NCI-H1105 treated with DMSO at 0.1 percent for 48 hours (cell line): ENCODE measurements at regions not wholly inside any gene's neighbourhood (a gene's known extent, or its start where the extent isn't known, plus 50 kb on each side); places are given as distances from the start of the nearest gene placed in this dataset.

Experiments
- DNase-seq: peaks from one replicate; lab custom pipeline; 2025; lab: John Stamatoyannopoulos, UW

DNA sequence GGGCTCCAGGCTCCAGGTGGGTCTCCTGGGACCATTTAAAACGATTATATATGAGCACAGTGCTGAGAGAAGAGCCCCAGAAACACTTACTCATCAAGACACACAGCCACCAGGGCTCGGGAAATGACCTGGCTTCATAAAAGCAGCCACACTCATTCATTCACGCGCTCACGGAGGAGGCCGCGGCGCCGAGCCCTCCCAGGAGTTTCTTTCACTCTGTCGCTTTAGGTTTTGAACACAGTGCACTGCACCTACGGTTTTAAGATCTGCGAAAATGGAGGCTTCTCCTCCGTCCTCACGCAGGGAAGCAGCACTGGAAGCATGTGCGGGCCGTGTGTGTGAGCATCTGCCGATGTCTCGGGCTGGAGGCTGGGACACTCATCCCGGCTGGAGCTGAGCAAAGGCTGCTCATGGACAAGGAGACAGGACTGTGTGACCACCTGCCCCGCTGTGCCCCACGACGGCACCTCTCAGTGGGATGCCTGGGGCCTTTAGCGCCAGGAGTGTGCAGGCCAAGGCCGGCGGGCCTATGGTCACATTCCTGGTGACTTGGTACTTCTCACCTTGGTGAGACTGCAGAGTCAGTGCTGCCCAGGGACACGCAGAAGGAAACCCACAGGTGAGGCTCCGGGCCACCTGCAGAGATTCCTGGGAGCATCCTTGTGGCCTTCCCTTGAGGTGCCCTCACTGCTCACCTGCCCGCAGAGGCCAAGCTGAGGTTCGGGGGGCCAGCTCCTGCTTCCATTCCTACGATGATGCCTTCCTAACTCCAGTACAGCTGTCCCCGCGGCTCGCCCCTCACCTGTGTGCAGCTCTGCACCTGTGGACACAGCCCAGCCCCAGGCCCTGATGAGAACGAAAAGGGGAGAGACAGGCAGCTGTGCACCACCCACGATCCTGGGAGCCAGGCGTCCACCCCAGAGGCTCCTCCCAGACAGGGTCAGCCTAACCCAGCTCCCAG is 872.0 kb downstream of the BRD1 start:
- no peak for DNase-seq

DNA sequence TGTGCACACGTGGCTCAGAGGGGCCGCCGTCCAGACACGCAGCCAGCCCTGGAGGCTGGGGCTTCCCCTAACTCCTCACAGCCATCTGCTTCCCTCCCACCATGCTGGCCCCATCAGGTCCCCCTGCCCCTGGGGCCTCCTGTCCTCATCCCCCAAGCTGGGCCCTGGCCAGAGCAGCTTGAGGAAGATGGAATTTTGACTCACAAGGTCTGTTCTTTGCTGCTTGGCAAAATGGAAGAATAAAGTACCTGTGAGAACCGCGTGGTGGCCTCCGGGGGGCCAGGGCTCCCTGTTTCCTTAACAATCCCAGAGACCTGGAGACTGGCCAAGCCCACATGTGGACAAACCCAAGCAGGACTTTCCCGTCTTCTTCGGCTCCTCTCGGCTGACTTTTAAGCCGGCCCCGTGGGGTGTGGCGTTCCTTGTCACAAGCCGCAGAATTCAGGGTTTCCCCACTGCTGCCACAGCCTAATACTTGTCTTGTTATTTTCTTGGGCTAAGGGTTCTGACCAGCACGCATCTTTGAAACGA is 872.8 kb downstream of the BRD1 start:
- DNase-seq = no peak

DNA sequence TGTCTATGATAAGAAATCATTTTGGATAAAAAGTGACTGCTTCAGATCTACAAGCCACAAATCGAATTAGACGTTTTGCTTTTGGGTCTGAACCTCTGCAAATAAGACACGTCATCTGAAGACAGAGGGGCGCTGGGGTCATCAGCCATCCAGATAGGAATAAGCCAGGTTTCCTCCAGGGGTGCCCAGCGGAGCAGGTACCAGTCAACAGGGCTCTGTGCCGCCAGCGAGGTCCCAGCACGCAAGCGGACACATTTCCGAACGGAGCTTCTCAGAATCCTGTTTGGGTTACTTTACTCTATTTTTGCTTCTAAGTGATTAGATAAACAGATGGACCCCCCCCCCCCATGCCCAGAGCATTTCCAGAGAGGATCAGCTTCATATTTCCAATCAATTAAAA is 873.8 kb downstream of the BRD1 start:
- no peak for DNase-seq

DNA sequence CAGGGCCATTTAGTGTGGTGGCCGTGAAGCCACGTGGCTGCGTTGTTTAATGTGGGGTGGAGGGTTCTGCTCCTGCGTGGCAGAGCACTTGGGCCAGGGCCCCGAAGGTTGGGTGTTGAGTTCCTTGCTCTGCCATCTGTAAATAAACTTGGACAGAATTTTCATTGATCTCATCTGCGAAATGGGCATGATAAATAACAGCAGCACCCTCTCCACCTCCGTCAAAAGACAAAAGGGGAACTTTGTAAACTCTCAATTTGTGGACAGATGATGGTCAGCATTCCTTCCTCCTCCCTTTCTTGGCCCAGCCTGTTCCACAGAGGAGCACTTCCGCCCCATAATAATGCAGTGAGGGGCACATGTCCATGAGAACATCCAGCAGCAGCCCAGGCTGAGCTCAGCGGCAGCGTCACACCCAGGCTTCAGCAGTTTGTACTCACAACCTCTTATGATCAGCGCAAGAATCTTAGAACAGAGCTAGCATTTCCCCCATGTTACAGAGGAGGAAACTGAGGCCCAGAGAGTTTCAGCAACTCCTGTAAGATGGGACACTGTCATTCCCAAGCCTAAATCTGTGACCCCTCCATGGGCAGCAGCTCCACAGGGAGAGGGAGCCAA is 874.5 kb downstream of the BRD1 start:
- no peak for DNase-seq

DNA sequence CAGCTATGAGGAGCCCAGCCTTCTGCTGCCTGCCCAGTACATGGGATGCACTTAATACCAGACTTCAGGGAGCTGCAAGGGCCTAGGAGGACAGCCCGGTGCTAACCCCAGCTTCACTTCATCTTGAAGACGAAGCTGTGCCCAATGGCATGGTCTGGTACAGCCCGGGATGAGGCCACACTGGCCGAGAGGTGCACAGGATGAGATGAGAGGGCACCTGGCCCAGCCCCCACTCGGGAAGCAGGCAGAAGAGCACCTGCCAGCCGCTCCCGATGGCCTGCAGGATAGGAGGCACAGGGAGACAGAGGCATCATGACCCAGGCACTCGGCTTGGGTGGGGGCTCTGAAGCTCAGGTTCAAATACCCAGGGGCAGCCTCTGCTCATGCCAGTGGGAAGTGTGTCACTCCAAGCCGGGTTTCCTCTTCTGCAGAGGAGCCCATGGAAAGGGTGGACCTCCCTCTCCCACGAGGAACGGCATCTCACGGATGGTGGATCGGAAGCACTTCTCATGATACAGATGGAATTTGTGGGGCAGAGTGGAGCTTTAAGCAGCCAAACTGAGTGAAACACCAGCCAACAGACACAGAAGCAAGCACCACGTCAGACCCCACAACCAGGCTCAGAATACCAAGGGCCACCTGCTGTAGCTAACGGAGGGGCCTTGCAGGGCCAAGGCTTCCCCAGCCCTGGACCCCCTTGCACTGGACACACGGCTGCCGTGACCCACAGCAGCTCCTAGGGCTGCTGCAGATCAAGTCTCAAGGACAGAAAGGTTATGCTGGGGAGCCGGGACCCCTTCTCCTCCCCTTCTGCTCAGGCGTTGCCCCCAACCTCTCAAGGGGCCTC is 875.2 kb downstream of the BRD1 start:
- no peak for DNase-seq

DNA sequence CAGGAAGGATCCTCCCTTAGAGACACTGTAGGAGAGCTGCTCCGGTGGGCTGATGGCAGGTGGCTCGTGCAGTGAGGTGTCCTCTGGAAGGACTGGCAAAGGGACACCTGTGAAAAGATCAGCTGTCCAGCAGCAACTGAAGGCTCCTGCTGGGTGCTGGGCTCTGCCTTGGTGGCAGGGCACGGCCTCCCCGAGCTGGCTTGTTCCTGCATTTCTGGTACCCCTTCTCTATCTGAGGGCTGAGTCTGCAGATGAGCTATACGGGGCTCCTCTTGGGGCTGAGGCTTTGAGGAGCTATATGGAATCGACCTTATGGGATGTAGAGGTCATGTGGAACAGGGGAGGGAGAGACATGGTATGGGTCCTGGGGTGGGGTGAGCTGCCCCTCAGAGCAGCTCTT is 875.8 kb downstream of the BRD1 start:
- no peak for DNase-seq

DNA sequence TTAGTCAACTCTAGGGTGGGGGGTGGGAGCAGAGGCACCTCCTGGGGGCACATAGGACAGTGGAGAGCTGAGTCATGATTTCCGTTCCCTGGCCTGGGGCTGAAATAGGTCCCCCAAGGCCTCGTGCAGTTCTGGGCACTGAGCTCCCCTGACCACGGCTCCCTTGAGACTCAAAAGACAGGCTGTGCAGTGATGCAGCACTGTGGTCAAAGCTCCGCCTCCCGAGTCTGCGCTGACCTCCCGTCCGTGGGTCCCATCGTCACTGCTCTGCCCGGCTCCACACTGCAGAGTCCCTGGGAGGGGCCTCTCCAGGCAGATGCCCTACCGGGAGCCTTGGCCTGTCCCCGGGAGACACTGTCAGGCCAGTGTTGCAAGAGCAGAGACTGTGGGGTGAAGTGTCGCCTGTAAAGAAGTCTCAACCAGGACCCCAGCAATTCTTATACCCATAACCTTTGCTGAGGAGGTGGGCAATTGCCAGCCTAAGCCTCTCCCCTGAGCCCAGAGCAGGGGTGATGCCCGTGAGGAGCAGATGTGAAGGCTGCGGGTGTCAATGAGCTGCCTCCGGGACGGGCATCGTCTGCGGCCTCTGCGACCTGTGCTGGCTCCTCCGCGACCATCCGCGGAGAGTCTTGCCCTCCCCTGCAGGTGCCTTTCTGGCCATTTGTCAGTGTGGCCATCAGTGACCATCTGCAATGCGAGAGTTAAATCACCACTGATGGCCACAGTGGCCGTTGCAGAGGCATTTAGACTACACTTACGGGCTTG is 877.3 kb downstream of the BRD1 start:
- no peak for DNase-seq

DNA sequence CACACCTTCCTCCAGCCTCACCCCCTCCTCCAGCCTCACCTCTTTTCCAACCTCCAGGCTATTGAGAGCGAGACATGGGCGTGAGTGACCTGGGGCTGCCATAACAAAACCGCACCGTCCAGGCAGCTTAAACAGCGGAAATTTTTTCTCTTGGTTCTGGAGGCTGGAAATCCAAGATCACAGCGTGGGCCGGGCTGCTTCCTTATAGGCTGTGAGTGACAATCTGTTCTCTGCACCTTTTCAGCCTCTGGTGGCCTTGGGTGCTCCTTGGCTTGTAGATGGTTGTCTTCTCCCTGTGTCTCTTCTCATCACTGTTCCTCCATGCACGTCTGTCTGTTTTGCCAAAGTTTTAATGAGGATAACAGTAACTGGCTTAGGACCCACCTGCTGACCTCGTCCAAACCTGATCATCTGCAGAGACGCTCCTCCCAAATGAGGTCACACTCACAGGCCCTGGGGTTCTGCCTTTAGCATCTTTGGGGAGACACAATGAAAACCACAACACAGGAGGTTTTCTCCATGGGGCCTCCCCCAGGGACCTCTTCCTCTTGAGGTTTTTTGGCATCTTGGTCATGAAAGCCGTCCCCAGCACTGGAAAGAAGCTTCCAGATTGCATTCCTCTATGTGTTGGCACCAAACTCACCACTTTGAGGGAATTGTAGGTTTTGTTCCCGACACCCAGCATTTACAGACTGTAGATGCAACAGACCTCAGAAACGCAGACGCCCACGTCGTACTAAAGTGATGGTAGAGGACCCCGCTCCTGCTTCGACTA is 878.1 kb downstream of the BRD1 start:
- no peak for DNase-seq

DNA sequence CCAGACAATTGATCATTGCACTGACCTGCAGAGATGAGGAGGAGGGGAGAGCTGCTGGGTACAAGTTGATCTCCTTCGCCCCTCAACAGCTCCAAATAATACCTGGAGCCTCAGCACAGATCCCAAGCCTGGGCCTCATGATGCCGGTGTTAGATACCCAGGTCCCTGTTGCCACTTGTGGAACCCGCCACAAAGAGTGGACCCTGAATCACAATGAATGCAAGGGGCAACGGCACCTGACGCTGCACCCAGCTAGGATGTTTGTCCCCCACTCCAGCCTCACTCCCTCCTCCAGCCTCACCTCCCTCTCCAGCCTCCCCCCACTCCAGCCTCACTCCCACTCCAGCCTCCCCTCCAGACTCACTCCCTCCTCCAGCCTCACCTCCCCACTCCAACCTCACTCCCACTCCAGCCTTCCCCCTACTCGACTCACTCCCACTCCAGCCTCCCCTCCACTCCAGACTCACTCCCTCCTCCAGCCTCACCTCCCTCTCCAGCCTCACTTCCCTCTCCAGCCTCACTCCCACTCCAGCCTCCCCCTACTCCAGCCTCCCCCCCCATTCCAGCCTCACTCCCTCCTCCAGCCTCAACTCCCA is 879.0 kb downstream of the BRD1 start:
- no peak for DNase-seq

DNA sequence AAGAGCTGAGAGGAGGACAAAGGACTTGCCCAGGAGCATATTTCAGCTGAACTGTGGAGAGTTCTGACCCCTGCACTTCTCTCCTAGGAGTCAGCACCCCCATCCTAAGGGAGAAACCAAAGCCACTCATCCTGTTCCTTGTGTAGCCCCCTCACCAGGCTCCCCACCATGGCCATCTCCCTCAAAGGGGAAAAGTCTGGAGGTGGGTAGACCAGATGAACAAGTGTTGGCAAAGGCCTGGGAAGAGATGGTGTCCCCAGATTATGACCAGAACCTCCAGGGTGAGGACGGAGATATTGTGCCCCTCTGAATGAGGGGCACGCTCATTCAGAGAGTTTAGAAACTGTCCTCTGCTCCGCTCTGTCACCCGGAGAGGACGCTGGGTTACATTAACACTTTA is 880.0 kb downstream of the BRD1 start:
- no peak for DNase-seq

DNA sequence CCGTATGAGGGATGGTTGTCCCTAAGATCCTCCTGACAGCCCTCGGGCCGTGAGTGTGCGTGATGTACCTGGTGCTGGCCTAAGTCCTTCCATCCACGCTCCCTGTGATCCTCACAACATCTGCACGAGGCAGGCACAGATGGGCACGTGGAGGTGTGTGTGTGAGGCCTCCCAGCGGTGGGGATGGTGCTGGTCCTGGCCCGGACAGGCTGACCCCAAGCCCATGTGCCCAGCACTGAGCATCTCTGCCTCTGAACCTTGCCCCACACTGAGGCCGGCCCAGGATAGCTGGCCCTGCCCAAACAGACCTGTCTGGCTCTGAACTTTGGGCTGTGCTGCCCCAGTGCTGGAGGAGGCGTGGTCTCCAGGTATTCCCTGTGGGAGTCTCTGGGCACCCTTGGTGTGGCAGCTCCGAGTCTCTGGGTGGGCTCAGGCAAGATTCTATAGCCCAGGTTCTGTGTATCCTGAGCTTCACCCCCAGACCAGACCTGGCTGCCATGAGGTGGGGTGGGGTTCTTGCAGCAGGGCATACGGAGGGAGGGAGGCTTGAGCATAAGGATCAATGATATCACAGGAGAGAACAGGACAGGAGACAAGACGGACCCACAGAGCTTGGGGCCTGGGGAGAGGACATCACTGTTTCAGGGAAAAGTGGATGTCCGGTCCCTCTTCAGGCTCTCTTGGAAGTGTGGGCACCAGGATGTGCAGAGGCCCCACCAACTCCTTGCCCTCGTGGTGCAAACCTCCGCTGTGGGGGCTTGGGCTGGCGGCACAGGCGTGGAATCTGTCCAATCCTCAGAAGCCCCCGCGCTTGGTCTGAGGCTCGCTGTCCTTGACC is 881.8 kb downstream of the BRD1 start:
- no peak for DNase-seq

DNA sequence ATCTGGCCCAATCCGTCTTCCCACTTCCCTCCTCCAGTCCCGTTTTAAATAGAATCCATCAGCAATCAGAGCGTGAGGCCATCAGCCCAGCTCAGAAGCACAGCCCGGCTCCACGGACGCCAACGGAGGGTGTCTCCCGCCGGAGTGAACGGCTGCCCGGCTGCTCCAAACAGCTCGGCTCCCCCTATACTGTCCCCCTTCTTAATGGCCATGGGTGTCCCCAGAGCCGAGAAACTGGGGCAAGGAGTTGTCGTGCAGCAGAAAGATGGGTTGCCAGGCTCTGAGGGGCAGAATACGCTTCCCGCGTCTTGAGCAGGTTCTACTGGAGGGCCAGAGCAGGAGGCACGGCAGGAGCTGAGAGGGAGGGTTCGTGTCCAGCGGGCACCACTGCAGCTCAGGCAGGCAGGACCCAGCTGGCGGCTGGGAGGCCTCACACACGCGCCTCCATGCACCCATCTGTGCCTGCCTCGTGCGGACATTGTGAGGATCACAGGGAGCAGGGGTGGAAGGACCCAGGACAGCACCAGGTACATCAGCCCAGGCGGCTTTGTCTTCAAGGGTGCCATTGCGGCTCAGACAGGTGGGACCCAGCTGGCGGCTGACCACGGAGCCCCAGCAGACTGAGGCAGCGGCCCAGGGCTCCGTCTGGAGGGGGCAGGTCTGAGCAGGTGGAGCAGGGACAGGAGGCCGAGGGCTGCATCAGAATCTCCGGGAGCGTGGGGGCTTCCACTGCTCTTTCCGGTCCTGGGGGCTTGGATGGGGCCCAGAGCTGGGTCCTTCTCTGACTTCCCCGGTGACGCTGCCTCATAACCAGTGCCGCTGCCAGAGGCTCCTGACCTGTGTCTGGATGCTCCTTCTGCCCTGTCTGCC is 882.7 kb downstream of the BRD1 start:
- no peak for DNase-seq

DNA sequence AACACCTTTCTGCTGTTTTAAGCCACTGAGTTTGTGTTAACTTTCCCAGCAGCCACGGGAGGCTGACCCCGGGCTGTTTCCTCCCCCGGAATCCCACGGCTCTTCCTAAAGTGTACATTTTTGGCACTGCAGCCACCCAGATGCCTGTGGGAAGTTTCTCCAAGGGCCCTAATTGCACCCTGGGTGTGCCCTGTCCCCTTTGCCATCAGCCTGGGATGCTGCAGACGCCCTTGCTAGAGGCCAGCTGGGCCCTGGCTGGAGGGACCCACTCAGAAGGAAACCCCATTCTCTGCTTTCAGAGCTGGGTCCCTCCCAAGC is 883.3 kb downstream of the BRD1 start:
- DNase-seq = no peak

DNA sequence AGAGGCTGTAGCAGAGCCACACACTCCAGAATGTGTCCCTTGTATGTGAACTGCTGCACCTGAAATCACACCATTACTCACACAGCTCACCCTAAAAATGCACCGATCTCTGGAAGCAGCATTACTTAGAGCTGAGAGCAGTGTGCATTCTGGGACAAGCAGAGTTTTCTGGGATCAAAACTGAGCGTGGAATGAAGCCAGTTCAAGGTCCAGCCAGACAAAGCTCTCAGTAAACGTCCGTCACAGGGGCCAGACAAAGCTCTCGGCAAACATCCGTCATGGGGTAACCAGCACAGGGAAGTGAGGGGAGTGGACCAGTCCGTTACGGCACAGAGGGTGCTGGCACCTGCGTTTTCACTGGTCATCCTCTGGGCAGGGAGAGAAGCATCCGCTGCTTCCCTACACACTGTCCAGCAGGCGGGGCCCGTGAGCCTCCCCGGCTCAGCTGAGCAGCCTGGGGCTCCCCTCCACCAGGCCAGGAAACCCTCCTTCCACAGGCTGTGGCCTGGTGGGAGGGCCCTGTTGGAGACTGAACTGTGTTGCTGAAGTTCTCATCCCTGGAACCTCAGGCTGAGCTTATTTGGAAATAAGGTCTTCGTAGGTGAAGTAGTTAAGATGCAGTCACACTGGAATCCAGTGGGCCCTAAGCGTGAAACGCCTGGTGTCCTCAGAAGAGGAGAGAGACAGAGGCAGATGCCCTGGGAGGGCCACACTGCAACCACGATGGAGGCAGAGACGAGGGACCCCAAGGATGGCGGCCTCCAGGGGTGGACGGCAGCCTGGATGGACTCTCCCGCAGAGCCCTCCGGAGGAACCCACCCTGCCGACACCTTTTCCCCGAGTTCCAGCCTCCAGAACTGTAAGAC is 883.9 kb downstream of the BRD1 start:
- DNase-seq = no peak

DNA sequence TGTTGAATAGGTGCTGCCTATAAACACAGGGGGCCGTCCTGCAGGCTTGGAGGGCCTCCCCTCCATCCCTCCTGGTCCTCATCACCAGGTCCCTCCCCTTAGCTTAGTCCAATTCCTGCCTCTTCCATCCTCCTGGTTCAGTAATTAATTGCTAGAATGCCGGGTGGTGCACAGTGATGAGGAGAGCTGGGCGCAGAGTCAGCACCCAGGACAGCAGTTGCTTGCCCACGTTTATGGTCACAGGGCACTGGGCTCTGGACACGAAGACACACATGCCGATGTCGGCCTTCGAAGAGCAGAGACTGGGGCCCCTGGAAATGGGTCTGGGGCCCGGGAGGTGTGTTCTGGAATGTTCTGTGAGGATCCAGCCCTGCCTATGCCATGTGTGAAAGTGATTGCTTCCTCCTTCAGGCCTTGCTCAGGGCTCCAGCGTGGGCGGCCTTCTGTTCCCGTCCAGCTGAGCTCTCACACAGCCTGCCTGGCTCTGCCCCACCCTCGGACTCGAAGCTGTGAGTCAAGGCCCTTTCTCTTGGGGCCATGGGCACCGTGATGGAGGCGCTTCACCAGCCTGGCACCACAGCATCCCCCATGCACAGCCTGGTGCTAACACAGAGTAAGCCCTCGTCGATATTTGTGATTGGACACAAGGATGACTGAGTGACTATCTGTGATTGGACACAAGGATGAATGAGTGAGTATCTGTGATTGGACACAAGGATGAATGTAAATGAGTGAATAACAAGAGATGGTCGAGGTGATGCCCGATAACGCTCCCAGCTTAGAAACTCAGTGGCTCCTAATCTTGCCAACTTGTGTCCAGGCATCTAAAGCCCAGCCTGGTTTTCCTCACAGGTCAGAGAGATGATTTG is 884.7 kb downstream of the BRD1 start:
- no peak for DNase-seq

DNA sequence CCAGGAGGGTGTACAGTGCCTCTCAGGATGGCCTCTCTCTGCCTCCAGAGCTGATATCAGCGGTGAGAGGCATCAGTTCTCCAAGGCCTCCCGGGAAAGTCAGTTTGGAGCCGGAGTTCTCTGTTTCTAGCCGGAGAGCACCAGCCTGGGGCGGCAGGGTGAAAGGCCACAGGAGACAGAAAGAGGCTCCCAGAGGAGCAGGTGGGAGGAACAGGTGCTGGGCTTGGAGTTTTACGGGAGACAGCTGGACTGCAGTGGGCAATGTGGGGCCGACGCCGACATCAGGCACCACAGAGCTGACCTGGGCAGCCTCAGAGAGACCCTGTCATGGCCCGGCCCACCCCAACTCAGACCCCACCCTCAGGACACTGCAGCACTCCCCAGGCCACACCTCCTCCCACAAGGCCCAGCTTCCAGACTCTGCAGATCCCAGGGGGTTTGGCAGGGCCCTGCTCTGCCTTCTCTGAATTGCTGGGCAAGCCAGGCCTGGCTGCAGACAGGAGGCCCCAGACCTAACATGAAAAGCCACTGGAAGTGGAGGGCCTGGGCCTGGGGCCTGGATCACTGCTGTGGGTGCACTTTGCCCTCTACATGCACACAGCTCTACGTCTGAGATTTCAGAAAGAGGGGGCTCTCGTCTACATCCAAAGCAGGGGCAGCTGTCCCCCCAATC is 885.6 kb downstream of the BRD1 start:
- no peak for DNase-seq
